Ovary (tissue), 7 donors: ENCODE measurements at regions not wholly inside any gene's neighbourhood (a gene's known extent, or its start where the extent isn't known, plus 50 kb on each side); places are given as distances from the start of the nearest gene placed in this dataset.

Experiments used
- DNase-seq, 5 donors: peaks; one replicate each; pipeline ENCODE4 v3.0.0-alpha.2; 2019 to 2020
- H3K27ac ChIP-seq, 2 donors: fragments of 200-600 bp; one replicate each; pipeline versions ENCODE4 v1.5.1 to v1.8.0; 2019 to 2022
- H3K27me3 ChIP-seq: fragments of 200-600 bp; one replicate; pipeline ENCODE4 v1.8.0; 2022
- H3K36me3 ChIP-seq: fragments of 200-600 bp; sonication (generic); one replicate; pipeline ENCODE4 v1.5.1; 2019
- H3K4me1 ChIP-seq: one replicate; pipeline ENCODE4 v1.8.1; 2013; ENCODE audit warnings: mild to moderate bottlenecking, moderate library complexity; ENCODE audit not compliant: insufficient read depth
- H3K4me3 ChIP-seq: fragments of 200-600 bp; sonication (generic); one replicate; pipeline ENCODE4 v1.5.1; 2017
- H3K9me3 ChIP-seq, 2 donors: fragments of 200-600 bp in 1 of 2; sonication (generic) in 1 of 2; one replicate each; pipeline versions ENCODE4 v1.5.1 to v1.8.1; 2013 to 2019; ENCODE audit warnings: mild to moderate bottlenecking in 1 of 2, moderate library complexity in 1 of 2
- CTCF ChIP-seq, 3 donors: fragments of 450-650 bp in 2 of 3; fragments of 200-600 bp in 1 of 3; IDR thresholded peaks; one replicate each; pipeline versions ENCODE4 v1.5.1 to v1.8.0; 2016 to 2022; ENCODE audit warnings: antibody characterized with exemption in 3 of 3, mild to moderate bottlenecking in 1 of 3
- EP300 ChIP-seq: sonication (generic); formaldehyde crosslinking; IDR thresholded peaks from one replicate; pipeline ENCODE4 v1.6.1; 2017; ENCODE audit warnings: antibody characterized with exemption
- POLR2A ChIP-seq: fragments of 450-650 bp; IDR thresholded peaks from one replicate; pipeline ENCODE4 v1.6.1; 2017; ENCODE audit warnings: antibody characterized with exemption, mild to moderate bottlenecking, moderate library complexity
- WGBS, 3 donors: extraction: QIAGEN DNeasy Blood & Tissue Kit in 1 of 3; methylation state at CpG; one replicate each; pipeline versions ENCODE4 v1.1.5 to v1.1.7; 2013 to 2017; 5-methylcytosine and 5-hydroxymethylcytosine counted together
- intact Hi-C, 4 donors: fragments of 100-400 bp; cut with DNase I; formaldehyde crosslinking; loops; one replicate each; pipeline versions ENCODE4 v1.11.0 to v1.15.1; 2022 to 2023
- donor health status: DM: no; HTN: no; CAD: no; lungs with moderate emphysema.
- donor health status: DM: no; HTN: no; CAD: no.
- donor health status: Bipolar disorder and iron deficiency.
- donor health status: DM: no; HTN: no; CAD: no.
- donor health status: DM: yes; HTN: yes; CAD: no.

GRCh38 chr21:39104911-39105310 is 78.3 kb downstream of the PSMG1 start:
- Histone ChIP-seq H3K9me3 (no peaks in the 10 kb centered on the region), H3K27me3 (no peaks in the 10 kb centered on the region), H3K36me3 (no peaks in the 10 kb centered on the region), H3K4me3 (no peak overlapping the region), H3K27ac (no peak overlapping the region), H3K4me1 (peaks cover 2% of the 10 kb centered on the region)
- no peak for DNase-seq
- intact Hi-C loops, result no loop called here
- TF ChIP-seq CTCF (IDR thresholded peaks at IDR 0.05) (no peak), EP300 (no peak), POLR2A (no peak)
- WGBS, 3 donors, result 85 to 96% (median 94%) methylated on average over 4 of the region's 4 CpGs

GRCh38 chr21:39103689-39104088 is 79.6 kb downstream of the PSMG1 start:
- no peak for DNase-seq
- intact Hi-C loops, result no loop called here
- H3K4me1 ChIP-seq, result peaks cover 2% of the 10 kb centered on the region
- H3K9me3 ChIP-seq, result no peaks in the 10 kb centered on the region
- TF ChIP-seq POLR2A, result no peak
- no peak for TF ChIP-seq EP300
- TF ChIP-seq CTCF (IDR thresholded peaks at IDR 0.05), result no peak
- H3K27me3 ChIP-seq, result no peaks in the 10 kb centered on the region
- 21 to 43% (median 22%) methylated on average over 4 of the region's 4 CpGs for WGBS, 3 donors
- H3K36me3 ChIP-seq, result no peaks in the 10 kb centered on the region
- H3K27ac ChIP-seq, result no peak overlapping the region
- no peak overlapping the region for H3K4me3 ChIP-seq

GRCh38 chr21:39099859-39100258 is 83.4 kb downstream of the PSMG1 start:
- no peak overlapping the region for H3K4me3 ChIP-seq
- H3K27ac ChIP-seq, result no peak overlapping the region
- no peaks in the 10 kb centered on the region for H3K36me3 ChIP-seq
- intact Hi-C loops, result loop anchor here in 1 of 4 donors (10.0 kb wide), 1 partner anchor 85 kb away; no protein-coding TSS in a partner anchor
- no peak for DNase-seq
- WGBS, 3 donors, result 92 to 97% (median 94%) methylated on average over 4 of the region's 4 CpGs
- no peaks in the 10 kb centered on the region for H3K27me3 ChIP-seq
- H3K9me3 ChIP-seq, result no peaks in the 10 kb centered on the region
- peaks cover 2% of the 10 kb centered on the region for H3K4me1 ChIP-seq
- TF ChIP-seq EP300 (no peak), POLR2A (no peak), CTCF (IDR thresholded peaks at IDR 0.05) (no peak)

- TF ChIP-seq CTCF (IDR thresholded peaks at IDR 0.05) (no peak), POLR2A (no peak), EP300 (no peak)
- DNase-seq, result no peak
- Histone ChIP-seq H3K4me1 (peaks cover 2% of the 10 kb centered on the region), H3K4me3 (no peak overlapping the region), H3K27ac (no peak overlapping the region), H3K27me3 (no peaks in the 10 kb centered on the region), H3K9me3 (no peaks in the 10 kb centered on the region), H3K36me3 (no peaks in the 10 kb centered on the region)
- 90 to 95% (median 91%) methylated on average over 3 of the region's 3 CpGs for WGBS, 3 donors
- intact Hi-C loops, result loop anchor here in 1 of 4 donors (10.0 kb wide), 1 partner anchor 84 kb away; no protein-coding TSS in a partner anchor
These were observed 84.5 kb downstream of the PSMG1 start for GRCh38 chr21:39098696-39099200.
